ENCODE measurements at regions not wholly inside any gene's neighbourhood (a gene's known extent, or its start where the extent isn't known, plus 50 kb on each side); places are given as distances from the start of the nearest gene placed in this dataset.
A peak's percentile ranks its signal among the peaks of the same experiment; 100 is the strongest.

GRCh38 chr12:39157696-39158342 is 252.4 kb upstream of the CPNE8 start:
- no peak for TF ChIP-seq CTCF (IDR thresholded peaks at IDR 0.05; ENCODE audit: extremely low read depth, low read depth, low read length)
- no peaks in the 10 kb centered on the region for H3K36me3 ChIP-seq (ENCODE audit: insufficient read depth, low read length)
- no peaks in the 10 kb centered on the region for H3K79me2 ChIP-seq (ENCODE audit: insufficient read depth, low read length)
- H3K27me3 ChIP-seq (ENCODE audit: insufficient read depth, low read length), result no peaks in the 10 kb centered on the region
- DNase-seq (ENCODE audit: insufficient read length, low spot score, missing footprints), result no peak
- H3K4me1 ChIP-seq (ENCODE audit: insufficient read depth, low read length), result no peaks in the 10 kb centered on the region
- no peak overlapping the region for H2AFZ ChIP-seq (ENCODE audit: low read length)
- no peak overlapping the region for H3K4me3 ChIP-seq (ENCODE audit: insufficient read depth, low read length)
- no peak overlapping the region for H3K27ac ChIP-seq (ENCODE audit: low read depth, low read length)
- no peaks in the 10 kb centered on the region for H3K9me3 ChIP-seq (ENCODE audit: low read depth, low read length)
- H4K20me1 ChIP-seq (ENCODE audit: insufficient read depth, low read length), result no peaks in the 10 kb centered on the region
- no peak overlapping the region for H3K4me2 ChIP-seq (ENCODE audit: insufficient read depth, low read length)

- H4K20me1 ChIP-seq (ENCODE audit: insufficient read depth, low read length), result no peaks in the 10 kb centered on the region
- H3K27me3 ChIP-seq (ENCODE audit: insufficient read depth, low read length), result peaks cover 3% of the 10 kb centered on the region
- no peaks in the 10 kb centered on the region for H3K9me3 ChIP-seq (ENCODE audit: low read depth, low read length)
- no peaks in the 10 kb centered on the region for H3K79me2 ChIP-seq (ENCODE audit: insufficient read depth, low read length)
- peak overlapping the region; percentile 61 for H3K4me3 ChIP-seq (ENCODE audit: insufficient read depth, low read length)
- no peaks in the 10 kb centered on the region for H3K36me3 ChIP-seq (ENCODE audit: insufficient read depth, low read length)
- TF ChIP-seq CTCF (IDR thresholded peaks at IDR 0.05; ENCODE audit: extremely low read depth, low read depth, low read length), result peak; percentile 43
- H2AFZ ChIP-seq (ENCODE audit: low read length), result peak overlapping the region; percentile 68
- peak; percentile 78 for DNase-seq (ENCODE audit: insufficient read length, low spot score, missing footprints)
- H3K27ac ChIP-seq (ENCODE audit: low read depth, low read length), result no peak overlapping the region
- no peaks in the 10 kb centered on the region for H3K4me1 ChIP-seq (ENCODE audit: insufficient read depth, low read length)
- peak overlapping the region; percentile 67 for H3K4me2 ChIP-seq (ENCODE audit: insufficient read depth, low read length)
Observed at GRCh38 chr12:39145175-39145999, 240.0 kb upstream of the CPNE8 start.

- H3K27ac ChIP-seq (ENCODE audit: low read depth, low read length), result no peak overlapping the region
- no peak overlapping the region for H3K4me3 ChIP-seq (ENCODE audit: insufficient read depth, low read length)
- no peaks in the 10 kb centered on the region for H3K4me1 ChIP-seq (ENCODE audit: insufficient read depth, low read length)
- peak overlapping the region; percentile 67 for H3K4me2 ChIP-seq (ENCODE audit: insufficient read depth, low read length)
- no peak for DNase-seq (ENCODE audit: insufficient read length, low spot score, missing footprints)
- no peak for TF ChIP-seq CTCF (IDR thresholded peaks at IDR 0.05; ENCODE audit: extremely low read depth, low read depth, low read length)
- no peaks in the 10 kb centered on the region for H4K20me1 ChIP-seq (ENCODE audit: insufficient read depth, low read length)
- peak overlapping the region; percentile 35 for H2AFZ ChIP-seq (ENCODE audit: low read length)
- no peaks in the 10 kb centered on the region for H3K79me2 ChIP-seq (ENCODE audit: insufficient read depth, low read length)
- no peaks in the 10 kb centered on the region for H3K9me3 ChIP-seq (ENCODE audit: low read depth, low read length)
- no peaks in the 10 kb centered on the region for H3K36me3 ChIP-seq (ENCODE audit: insufficient read depth, low read length)
- peaks cover 3% of the 10 kb centered on the region for H3K27me3 ChIP-seq (ENCODE audit: insufficient read depth, low read length)
Observed at GRCh38 chr12:39144613-39145061, 239.2 kb upstream of the CPNE8 start.

- Histone ChIP-seq H3K4me3 (ENCODE audit: insufficient read depth, low read length) (no peak overlapping the region), H3K9me3 (ENCODE audit: low read depth, low read length) (no peaks in the 10 kb centered on the region), H4K20me1 (ENCODE audit: insufficient read depth, low read length) (no peaks in the 10 kb centered on the region), H2AFZ (ENCODE audit: low read length) (no peak overlapping the region), H3K79me2 (ENCODE audit: insufficient read depth, low read length) (no peaks in the 10 kb centered on the region), H3K27me3 (ENCODE audit: insufficient read depth, low read length) (no peaks in the 10 kb centered on the region), H3K4me2 (ENCODE audit: insufficient read depth, low read length) (no peak overlapping the region), H3K4me1 (ENCODE audit: insufficient read depth, low read length) (no peaks in the 10 kb centered on the region), H3K27ac (ENCODE audit: low read depth, low read length) (no peak overlapping the region), H3K36me3 (ENCODE audit: insufficient read depth, low read length) (no peaks in the 10 kb centered on the region)
- TF ChIP-seq CTCF (IDR thresholded peaks at IDR 0.05; ENCODE audit: extremely low read depth, low read depth, low read length), result no peak
- no peak for DNase-seq (ENCODE audit: insufficient read length, low spot score, missing footprints)
Observed at GRCh38 chr12:39138268-39138667, 232.9 kb upstream of the CPNE8 start.
